HG03135 (cell line): ENCODE measurements at regions not wholly inside any gene's neighbourhood (a gene's known extent, or its start where the extent isn't known, plus 50 kb on each side); places are given as distances from the start of the nearest gene placed in this dataset.

ENCODE experiments used
- ATAC-seq: cut with Tn5 transposase; IDR thresholded peaks from one replicate; pipeline ENCODE4 v1.9.1; 2021; ENCODE audit warnings: mild to moderate bottlenecking, moderate library complexity; ENCODE audit not compliant: unreplicated experiment

GRCh38 chr20:53838311-53838868 lies 232.0 kb downstream of the BCAS1 start:
- no peak for ATAC-seq

GRCh38 chr20:53837126-53837826 lies 233.1 kb downstream of the BCAS1 start:
- no peak for ATAC-seq

GRCh38 chr20:53834749-53835148 lies 235.6 kb downstream of the BCAS1 start:
- ATAC-seq, result no peak

- no peak for ATAC-seq
These were observed 236.3 kb downstream of the BCAS1 start for GRCh38 chr20:53834062-53834442.

- no peak for ATAC-seq
These were observed 236.9 kb downstream of the BCAS1 start for GRCh38 chr20:53833333-53834061.

GRCh38 chr20:53832499-53832898 lies 237.9 kb downstream of the BCAS1 start:
- ATAC-seq, result no peak

- no peak for ATAC-seq
These were observed 238.2 kb upstream of the ZNF217 start for GRCh38 chr20:53831812-53832211.

- ATAC-seq, result no peak
These were observed 237.6 kb upstream of the ZNF217 start for GRCh38 chr20:53831228-53831627.

- ATAC-seq, result peak; percentile 42
These were observed 236.3 kb upstream of the ZNF217 start for GRCh38 chr20:53829724-53830521.

GRCh38 chr20:53829255-53829723 lies 235.7 kb upstream of the ZNF217 start:
- ATAC-seq, result no peak

GRCh38 chr20:53828682-53829254 lies 235.1 kb upstream of the ZNF217 start:
- ATAC-seq, result no peak

GRCh38 chr20:53828088-53828681 lies 234.5 kb upstream of the ZNF217 start:
- ATAC-seq, result no peak

- ATAC-seq, result no peak
These were observed 233.9 kb upstream of the ZNF217 start for GRCh38 chr20:53827292-53828087.

GRCh38 chr20:53826597-53827291 lies 233.1 kb upstream of the ZNF217 start:
- peak; percentile 65 for ATAC-seq

GRCh38 chr20:53826090-53826489 lies 232.5 kb upstream of the ZNF217 start:
- no peak for ATAC-seq

GRCh38 chr20:53825282-53825681 lies 231.6 kb upstream of the ZNF217 start:
- ATAC-seq, result no peak

GRCh38 chr20:53824779-53825178 lies 231.1 kb upstream of the ZNF217 start:
- no peak for ATAC-seq

- no peak for ATAC-seq
These were observed 229.6 kb upstream of the ZNF217 start for GRCh38 chr20:53823121-53823764.

GRCh38 chr20:53822534-53822933 lies 228.9 kb upstream of the ZNF217 start:
- ATAC-seq, result no peak
